NCI-H1092 (cell line): ENCODE measurements at regions not wholly inside any gene's neighbourhood (a gene's known extent, or its start where the extent isn't known, plus 50 kb on each side); places are given as distances from the start of the nearest gene placed in this dataset.

Experiments used
- DNase-seq: peaks from one replicate; lab custom pipeline; 2025; lab: John Stamatoyannopoulos, UW

- DNase-seq = no peak
These were observed 228.8 kb downstream of the CDH11 start for GRCh38 chr16:64892835-64893785.

- no peak for DNase-seq
These were observed 232.4 kb downstream of the CDH11 start for GRCh38 chr16:64889446-64889845.

GRCh38 chr16:64887651-64888050 lies 234.2 kb downstream of the CDH11 start:
- DNase-seq = no peak

GRCh38 chr16:64882078-64882784 lies 239.6 kb downstream of the CDH11 start:
- no peak for DNase-seq

GRCh38 chr16:64880994-64881393 lies 240.9 kb downstream of the CDH11 start:
- DNase-seq = no peak

GRCh38 chr16:64880006-64880405 lies 241.9 kb downstream of the CDH11 start:
- no peak for DNase-seq

- no peak for DNase-seq
These were observed 242.9 kb downstream of the CDH11 start for GRCh38 chr16:64878940-64879339.

- DNase-seq = no peak
These were observed 249.8 kb downstream of the CDH11 start for GRCh38 chr16:64872101-64872500.

- DNase-seq = no peak
These were observed 251.0 kb downstream of the CDH11 start for GRCh38 chr16:64870859-64871258.

GRCh38 chr16:64869781-64870180 lies 252.1 kb downstream of the CDH11 start:
- DNase-seq = no peak

GRCh38 chr16:64866021-64866420 lies 255.8 kb downstream of the CDH11 start:
- no peak for DNase-seq

- DNase-seq = no peak
These were observed 256.7 kb downstream of the CDH11 start for GRCh38 chr16:64865069-64865696.

- DNase-seq = no peak
These were observed 257.5 kb downstream of the CDH11 start for GRCh38 chr16:64864232-64864809.

- no peak for DNase-seq
These were observed 263.8 kb downstream of the CDH11 start for GRCh38 chr16:64858076-64858475.

GRCh38 chr16:64857411-64857810 lies 264.5 kb downstream of the CDH11 start:
- no peak for DNase-seq

GRCh38 chr16:64853551-64853950 lies 268.3 kb downstream of the CDH11 start:
- no peak for DNase-seq

GRCh38 chr16:64846966-64847365 lies 274.9 kb downstream of the CDH11 start:
- DNase-seq = no peak

- no peak for DNase-seq
These were observed 276.8 kb downstream of the CDH11 start for GRCh38 chr16:64845071-64845470.

- DNase-seq = no peak
These were observed 280.4 kb downstream of the CDH11 start for GRCh38 chr16:64841482-64841881.

GRCh38 chr16:64841071-64841470 lies 280.8 kb downstream of the CDH11 start:
- DNase-seq = no peak

- no peak for DNase-seq
These were observed 291.2 kb downstream of the CDH11 start for GRCh38 chr16:64830653-64831052.

GRCh38 chr16:64829678-64830077 lies 292.2 kb downstream of the CDH11 start:
- no peak for DNase-seq
